CD4-positive, alpha-beta T cell treated with Interleukin-21 for 1 hour (primary cell): ENCODE measurements at regions not wholly inside any gene's neighbourhood (a gene's known extent, or its start where the extent isn't known, plus 50 kb on each side); places are given as distances from the start of the nearest gene placed in this dataset.
"Not testable (repeated sequence)": the region's sequence is repeated elsewhere in the genome, so short reads cannot be mapped to it uniquely, and the experiment has no call there.

ENCODE experiments used
- DNase-seq: peaks from one replicate; pipeline ENCODE4 v3.0.0-alpha.2; 2020

DNA sequence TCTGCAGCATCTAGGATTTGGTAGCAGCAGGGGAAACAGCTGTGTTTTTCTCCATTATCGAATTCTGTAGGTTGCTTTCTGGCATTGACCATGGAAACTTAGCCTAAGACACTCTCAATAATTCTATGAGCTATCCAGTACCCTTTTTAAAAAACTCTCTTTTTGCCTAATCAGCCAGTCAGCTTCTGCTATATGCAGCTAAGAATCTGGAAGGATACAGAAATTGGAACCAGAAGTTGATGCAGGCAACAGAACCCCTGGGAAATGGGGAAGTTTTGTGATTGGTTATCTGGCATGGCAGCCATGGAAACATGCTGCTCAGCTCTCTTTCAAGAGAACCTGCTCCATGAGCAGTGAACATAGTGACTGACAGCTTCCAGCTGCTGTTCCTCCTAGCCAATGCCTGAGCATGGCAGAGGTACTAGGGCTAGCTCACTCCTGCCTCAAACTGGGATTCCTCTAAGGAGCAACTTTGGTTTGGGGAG lies 417.6 kb upstream of the MAOA start:
- no peak for DNase-seq

DNA sequence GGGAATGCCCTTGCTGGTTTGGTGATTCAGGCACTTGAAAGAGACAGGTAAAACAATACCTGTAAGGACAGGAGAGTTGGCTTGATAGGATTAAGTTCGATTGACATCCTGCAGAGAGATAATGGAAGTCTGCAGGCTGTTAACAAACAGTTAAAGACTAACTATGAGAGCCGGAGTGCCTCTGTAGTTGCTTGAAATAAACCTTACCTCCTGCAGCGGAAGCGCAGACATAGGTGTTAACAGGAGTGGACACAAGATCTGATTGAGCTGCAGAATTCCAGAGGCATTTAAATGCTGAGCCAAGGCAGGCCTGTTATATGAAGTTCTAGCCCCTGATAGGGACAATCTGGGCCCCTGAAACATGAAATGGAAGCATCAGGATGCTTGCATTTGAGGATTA lies 416.7 kb upstream of the MAOA start:
- DNase-seq, result no peak

DNA sequence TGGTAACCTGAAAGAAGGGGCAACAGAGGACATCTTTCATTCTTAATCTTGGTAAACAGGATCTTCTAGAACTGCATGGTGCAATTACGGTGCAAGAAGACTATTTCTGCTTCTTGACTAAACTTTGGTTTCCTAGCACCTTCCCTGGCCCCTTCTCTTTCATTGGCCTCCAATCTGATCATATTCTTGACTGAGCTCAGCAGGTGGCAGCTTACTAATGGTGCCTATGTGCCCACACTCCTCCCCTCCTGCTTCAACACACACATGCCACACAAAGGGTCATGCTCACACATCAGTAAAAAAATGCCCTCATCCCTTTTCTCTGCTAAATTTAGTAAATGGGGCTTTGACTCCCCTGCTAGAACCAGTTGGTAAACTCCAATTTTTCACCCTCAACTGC lies 400.5 kb upstream of the MAOA start:
- no peak for DNase-seq

DNA sequence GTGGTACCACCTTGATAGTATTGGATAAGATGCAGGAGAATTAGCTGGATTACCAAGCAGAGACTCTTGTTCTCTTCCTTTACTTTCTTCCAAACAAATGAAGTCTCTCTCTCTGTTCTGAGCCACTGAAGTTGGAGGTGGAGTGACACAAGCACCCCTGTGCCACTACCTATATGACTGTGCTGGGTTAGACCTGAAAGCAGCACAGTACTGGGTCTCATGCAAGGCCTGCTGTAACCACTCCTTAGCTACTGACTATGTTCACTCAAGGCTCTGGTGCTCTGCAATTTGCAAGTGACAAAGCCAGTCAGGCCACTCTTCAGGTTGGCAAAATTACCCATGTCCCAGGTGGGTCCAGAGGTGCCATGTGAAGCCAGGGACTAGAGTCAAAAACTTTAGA lies 389.6 kb upstream of the MAOA start:
- no peak for DNase-seq

DNA sequence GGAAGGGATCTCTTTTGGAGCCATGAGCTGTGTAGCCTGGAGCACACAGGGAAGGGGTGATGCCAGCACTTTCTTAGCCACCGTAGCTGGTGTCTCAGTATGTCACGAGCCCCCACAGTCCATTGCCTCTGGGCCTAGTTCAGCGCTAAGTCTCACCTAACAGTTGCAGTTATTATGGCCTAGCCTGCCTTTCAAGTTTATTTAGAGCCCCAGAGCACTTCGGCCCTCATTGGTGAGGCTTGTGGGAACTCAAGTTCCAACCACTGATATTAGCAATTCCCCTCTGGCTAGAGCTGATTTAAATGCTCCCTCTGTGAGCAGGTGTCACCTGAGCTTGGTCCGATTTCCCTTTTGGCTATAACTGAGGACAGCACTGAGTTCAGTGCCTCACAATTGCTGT lies 388.4 kb upstream of the MAOA start:
- no peak for DNase-seq

DNA sequence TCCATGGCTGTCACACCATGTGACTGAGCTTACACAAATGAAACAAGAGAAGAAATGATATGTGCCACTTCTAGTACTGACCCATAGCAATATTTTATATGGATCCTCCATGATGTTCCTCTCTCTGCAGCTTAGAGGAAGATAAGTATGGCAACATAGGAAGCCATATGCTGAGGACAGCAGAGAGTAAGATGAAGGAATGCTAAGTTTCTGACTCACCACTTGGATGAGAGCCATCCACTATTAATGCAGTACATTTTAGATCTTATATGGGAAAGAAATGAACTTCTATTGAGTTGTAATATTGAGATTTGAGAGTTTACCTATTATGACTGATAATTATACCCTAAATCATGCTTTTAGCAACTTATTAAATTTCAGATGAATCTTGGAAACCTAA lies 386.9 kb upstream of the MAOA start:
- DNase-seq, result no peak

DNA sequence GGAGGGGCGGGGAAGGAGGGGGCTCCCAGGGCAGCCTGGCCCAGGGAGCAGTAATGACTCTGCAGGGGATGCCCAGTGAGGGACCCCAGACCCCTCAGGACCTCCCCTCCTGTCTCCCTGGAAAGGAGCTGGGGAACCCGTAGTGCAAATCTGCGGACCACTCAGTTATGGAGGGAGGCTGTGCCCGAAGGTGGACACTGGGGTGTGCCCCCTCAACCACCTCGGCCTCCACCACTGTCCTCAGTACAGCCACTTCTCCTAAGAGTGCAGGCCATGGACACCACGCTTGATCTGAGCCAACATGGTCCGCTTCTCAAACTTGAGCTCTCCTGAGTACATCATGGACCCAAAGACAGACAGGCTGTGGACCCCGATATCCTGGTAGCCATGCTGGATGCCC lies 378.2 kb upstream of the MAOA start:
- DNase-seq, result no peak

DNA sequence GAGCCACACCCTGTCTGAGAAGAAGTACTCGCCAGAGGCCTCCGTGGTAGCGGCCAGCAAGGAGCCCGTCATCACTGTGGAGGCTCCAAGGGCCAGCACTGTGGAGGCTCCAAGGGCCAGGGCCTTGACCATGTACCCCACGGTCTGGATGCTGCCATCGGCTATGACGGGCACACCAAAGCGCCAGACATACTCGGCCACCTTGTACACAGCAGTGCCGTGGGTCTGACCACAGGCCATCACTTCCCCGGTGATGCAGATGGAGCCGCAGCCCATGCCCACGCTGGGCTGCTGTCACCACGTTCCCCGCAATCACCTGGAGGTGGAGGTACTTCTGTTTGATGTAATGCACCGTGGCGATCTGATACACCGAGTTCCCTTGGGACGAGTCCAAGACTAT lies 377.7 kb upstream of the MAOA start:
- no peak for DNase-seq

DNA sequence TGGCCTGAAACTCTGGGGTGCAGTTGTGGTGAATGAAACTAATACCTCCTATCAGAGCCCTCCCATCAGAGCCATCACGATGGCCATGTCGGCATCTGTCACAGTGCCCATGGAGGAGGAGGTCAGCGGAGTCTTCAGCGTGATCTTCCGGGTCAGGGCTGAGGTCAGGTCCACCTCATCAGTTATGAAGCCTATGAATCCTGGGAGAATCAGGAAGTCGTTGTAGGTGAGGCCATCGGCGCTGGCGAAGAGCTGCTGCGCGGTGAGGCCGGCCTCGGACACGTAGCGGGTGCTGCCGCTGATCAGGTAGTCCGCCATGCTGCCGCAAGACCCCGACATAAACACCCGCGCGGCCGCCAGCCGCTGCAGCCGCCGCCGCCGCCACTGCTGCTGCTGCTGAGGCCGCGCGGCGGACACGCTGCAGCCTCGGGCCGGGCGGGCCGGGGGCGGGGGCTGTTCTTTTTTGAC lies 376.7 kb upstream of the MAOA start:
- no peak for DNase-seq

DNA sequence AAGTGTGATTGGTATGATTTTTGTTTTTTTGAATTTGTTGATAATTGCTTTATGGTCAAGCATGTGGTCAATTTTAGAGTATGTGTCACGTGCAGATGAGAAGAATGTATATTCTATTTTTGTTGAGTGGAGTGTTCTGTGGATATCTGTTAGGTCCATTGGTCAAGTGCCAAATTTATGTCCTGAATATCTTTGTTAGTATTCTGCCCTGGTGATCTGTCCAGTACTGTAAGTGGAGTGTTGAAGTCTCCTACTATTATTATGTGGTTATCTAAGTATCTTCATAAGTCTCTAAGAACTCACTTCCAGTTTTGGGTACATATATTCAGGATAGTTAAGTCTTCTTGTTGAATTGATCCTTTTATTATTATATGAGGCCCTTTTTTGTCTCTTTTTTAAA lies 372.9 kb upstream of the MAOA start:
- no peak for DNase-seq

DNA sequence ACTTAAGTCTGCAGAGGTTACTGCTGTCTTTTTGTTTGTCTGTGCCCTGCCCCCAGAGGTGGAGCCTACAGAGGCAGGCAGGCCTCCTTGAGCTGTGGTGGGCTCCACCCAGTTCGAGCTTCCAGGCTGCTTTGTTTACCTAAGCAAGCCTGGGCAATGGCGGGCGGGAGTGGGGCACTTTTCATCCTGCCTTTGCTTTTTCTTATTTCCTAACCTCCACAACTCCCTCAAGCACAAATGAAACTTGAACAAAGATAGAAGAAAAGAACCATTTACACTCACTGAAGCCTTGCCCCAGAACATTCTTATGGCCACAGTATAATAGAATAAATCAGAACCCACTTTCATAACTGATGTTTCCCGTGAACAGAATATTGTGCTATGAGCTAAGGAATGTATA lies 344.5 kb upstream of the MAOA start:
- DNase-seq, result not testable (repeated sequence)

DNA sequence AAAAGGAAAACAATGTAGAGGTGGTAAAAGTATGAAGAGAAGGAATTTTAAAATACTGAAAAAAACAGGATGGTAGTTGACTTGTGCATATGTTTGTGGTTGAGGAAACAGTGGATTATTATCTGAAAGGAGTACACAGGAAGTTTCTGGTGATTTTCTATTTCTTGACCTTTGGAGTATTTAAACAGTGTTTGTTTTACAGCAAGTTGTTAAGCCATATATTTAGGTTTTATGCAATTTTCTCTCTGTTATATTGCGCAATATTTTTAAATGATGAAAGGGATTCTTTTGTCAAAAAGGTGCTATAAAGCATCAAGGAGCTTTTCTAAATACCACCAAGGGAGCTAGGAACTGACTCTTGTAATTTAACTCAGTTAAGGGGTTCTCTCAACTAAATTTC lies 343.1 kb upstream of the MAOA start:
- no peak for DNase-seq

DNA sequence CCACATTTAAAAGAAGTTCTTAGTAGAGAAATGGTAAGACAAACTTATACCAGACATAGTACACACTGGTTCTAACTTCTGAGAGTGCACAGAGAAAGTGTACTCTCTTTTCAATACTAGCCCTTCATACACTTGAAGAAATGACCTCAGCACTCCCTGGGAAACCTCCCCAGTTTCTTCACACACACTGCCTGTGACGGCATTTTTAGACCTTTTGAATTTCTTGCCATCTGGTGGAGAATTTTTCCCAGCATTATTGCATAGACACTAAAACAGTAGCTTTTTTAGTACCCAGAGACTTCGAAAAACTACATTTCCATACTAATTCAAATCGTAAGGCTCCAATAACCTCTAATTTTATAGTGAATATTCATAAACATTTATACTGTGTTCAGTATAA lies 341.6 kb upstream of the MAOA start:
- no peak for DNase-seq

DNA sequence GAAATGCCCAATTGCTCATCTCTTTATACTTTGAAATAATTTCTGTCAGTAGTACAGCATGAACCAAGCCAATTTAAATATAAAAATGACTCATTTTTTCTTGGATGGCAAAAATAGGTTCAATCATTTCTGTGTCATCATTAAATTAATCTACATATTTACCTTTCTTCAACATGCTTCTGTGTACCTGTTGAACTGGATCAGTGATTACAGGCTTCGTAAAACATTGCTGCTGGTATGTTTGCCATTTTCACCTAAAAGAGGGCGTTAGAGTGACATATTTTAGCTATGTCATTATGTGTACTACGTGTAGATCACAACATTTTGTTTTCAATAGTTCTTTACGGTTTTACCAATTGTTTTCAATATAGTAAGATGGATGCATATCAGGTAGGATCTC lies 340.5 kb upstream of the MAOA start:
- no peak for DNase-seq

DNA sequence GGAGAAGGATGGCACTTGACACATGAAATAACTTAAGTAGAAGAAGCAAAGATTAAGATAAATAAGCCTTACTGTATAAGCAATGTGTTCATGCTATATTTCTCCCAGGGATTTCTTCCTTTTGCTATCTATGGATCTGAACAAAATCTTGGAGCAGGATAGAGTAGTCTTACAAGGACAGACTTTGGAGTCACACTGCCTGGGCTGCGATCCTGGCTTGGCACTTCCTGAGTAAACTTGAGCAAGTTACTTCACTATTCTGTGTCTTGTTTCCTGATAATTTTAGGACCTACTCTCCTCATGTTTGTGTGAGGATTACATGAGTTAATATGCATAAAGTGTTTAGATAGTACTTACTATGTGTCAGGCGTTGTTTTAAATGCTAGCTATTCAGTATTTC lies 340.0 kb upstream of the MAOA start:
- DNase-seq, result no peak

DNA sequence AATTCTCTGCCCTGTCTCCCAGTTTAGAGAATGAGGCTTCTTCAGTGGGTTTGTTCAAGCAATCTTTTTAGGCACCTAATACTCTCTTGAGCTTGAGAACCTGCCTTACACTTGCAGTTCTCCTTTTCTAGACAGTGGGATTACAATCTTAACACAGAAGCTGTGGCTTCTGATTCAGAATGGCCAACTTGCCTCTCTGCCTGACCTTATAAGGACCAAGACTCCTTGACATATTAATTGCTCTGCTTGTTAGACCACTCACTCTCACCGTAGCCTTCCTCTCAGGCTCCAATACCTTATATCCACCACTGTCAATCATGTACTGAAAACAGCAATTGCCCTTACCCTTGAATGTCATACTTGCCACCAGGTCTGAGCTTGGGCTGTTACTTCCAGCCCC lies 338.7 kb upstream of the MAOA start:
- DNase-seq, result no peak

DNA sequence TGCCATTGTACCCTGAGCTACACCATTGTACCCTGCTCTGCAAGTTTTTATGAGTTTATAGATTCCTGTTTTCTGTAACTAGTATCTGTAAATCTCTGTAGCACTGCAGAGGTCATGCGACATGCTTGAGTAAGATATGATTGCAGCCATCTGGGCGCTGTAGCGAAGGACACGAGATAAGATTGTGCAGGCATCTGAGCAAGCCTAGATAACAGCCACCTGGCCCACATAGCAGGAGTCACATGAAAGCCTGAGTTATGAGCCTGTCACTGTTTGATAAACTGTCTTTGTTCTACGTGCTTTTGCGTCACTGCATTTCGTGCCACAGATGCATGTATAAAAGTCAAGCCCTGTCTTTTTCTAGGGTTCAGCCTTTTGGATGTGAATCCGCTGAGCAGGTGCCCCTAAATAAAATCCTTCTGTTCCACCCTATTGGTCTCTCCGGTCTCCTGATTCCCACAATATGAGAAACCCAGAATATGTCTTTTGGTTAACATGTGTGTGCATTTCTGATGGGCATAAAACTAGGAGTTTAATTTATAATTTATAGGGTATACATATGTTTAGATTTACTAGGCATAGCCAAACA lies 327.6 kb upstream of the MAOA start:
- DNase-seq, result no peak

DNA sequence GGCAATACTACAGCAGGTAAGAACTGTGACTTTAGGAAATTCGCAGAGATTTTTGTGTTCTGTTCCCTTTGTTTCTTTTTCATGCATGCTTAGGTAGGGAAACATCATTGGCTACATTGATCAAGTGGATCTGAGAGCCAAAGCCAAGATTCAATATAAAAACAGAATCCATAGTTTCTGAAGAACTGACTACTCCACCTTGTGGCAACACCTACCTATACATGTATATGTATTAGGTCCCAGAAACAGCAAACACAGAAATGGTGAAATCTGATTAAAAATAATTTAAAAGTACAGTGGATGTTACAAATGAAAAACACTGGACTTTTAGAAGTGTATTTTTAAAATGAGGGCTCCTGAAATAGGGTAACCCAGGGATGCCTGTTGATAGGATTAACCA lies 322.6 kb upstream of the MAOA start:
- no peak for DNase-seq

DNA sequence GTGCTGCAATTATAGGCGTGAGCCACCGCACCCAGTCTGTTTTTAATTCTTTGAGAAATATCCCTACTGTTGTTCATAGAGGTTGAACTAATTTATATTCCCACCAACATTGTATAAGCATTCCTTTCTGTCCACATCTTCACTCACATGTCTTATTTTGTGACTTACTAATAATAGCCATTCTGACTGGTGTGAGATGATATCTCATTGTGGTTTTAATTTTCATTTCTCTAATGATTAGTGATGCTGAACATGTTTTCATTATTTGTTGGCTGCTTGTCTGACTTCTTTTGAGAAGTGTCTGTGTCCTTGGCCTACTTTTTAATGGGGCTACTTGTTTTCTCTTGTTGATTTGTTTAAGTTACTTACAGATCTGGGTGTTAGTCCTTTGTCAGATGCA lies 310.9 kb upstream of the MAOA start:
- DNase-seq, result no peak

DNA sequence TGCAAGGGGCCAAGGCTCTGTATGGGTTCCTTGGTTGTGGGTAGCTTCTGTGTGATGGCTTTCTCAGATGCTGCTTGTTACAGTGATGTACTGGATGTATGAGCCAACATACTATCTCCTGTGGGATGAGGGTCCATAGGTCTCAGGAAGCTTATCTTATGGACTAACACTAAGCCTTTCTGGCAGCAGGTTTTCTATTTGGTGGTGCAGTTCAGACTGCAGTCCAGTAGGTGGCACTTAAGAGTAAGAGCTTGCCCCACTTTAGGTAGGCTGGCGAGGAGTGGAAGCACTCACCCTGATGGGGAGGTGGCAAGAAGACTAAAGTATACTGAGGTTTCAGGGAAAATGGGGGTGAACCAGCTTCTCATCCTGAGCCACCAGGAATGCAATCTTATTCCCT lies 306.7 kb upstream of the MAOA start:
- DNase-seq, result peak; percentile 41

DNA sequence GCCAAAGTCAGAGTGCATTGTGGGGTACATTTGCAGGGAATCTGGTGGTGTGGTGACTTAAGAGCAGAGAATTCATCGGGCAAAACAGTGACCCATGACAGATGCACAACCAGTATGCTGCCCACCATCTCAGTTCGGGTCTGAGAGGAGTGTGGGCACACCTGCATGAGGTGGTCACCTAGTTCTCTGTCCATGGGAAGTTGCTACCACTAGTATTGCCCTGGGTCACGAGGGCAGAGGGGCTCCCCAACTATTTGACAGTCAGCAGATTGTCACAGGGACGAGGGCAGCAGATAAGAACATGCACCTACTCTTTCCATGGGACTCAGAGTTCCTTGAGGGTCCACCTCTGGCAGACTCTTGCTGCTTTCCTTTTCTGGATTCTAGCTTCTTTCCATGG lies 305.2 kb upstream of the MAOA start:
- no peak for DNase-seq

DNA sequence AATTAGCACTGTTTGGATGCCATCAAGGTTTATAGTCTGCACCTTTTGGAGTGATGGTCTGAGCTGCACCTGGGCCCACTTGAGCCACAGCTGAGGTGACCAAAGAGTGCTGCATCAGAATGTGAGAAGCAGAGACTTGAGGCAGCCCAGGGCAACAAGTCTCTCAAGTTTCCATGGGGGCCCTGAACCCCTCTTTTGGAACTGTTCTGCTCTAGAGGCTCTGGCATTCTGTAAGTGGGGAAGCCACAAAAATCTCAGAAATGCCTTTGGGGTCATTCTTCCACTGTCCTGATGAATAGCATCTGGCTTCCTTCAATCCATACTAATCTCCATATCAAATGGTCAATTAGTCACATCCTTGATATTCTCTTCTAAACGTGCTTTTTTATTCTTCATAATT lies 298.4 kb upstream of the MAOA start:
- no peak for DNase-seq

DNA sequence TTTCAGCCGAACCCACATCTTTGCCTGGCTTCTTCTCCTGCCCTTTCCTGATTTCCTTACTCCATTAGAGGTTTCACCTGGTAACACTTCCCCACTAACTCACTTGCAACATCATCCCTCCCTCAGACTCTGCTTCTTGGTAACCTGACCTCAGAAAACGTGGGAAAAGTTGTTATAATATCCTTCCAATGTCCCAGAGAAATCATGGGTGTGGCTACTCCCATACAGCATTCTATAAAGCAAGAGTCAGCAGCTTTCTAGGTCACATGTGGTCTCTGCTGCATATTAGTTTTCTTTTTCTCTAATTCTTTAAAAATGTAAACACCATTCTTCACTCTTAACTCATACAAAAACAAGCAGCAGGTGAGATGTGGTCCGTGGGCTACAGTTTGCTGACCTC lies 283.1 kb upstream of the MAOA start:
- no peak for DNase-seq

DNA sequence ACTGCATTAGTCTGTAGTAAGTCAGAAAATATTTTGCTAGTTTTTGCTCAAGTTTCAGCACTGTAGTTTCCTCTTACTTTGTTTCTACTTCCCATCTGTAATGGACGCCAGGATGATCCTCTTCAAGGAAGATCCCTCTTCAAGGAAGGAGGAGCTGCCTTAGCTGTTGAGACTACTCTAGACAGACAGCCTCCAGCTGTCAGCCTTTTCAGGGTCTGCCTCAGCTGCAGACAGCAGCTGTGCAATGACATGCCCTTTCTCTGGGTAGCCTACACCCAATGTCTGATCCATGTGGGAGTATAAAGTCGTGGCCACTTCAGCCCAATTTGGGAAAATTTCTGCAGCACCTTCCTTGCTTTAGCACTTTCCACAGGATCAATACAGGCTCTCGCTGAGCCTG lies 281.0 kb upstream of the MAOA start:
- DNase-seq, result no peak

DNA sequence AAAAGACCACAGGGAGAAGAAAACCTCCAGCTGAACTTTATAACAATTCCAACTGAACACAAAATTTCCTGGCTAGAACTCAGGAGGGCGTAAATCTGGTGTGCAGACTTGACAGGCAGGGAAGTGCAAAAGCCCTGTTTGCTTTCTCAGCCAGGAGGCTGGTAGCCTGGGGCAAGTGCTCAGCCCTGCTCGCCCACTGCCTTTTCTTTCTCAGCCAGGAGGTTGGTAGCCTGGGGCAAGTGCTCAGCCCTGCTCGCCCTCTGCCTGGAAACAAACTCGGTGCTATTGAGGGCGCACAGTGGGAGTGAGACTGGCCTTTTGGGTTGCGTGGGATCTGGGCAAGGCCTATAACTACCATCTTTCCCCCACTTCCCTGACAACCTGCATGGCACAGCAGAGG lies 275.4 kb upstream of the MAOA start:
- no peak for DNase-seq

DNA sequence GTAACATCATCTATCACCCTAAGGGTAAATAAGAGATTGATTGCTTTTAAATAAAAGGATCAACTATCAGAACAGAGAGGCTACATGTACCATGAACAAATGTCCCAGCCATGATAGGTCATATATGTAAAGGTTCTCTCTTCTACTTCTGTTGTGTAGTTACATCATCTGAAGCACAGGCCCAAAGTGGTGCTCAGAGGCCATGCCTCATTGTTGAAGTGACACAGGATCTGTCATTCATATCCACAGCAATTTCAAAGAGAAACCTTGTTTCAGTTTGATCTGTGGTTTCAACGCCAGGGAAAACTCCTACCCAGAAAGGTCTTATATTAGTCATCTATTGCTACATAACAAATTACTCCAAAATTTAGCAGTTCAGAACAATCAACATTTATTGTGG lies 269.2 kb upstream of the MAOA start:
- DNase-seq, result no peak
